Uterus (tissue), 2 donors: ENCODE measurements at regions not wholly inside any gene's neighbourhood (a gene's known extent, or its start where the extent isn't known, plus 50 kb on each side); places are given as distances from the start of the nearest gene placed in this dataset.
"Not testable (repeated sequence)": the region's sequence is repeated elsewhere in the genome, so short reads cannot be mapped to it uniquely, and the experiment has no call there.

Source experiments
- POLR2A ChIP-seq, 2 donors: fragments of 450-650 bp; IDR thresholded peaks; one replicate each; pipeline ENCODE4 v1.6.1; 2016; ENCODE audit warnings: antibody characterized with exemption in 2 of 2, mild to moderate bottlenecking in 1 of 2, moderate library complexity in 1 of 2
- TF ChIP-seq, protein P1 (sequence below), 4 experiments: fragments of 200-600 bp in 2 of 4; fragments of 450-650 bp in 2 of 4; sonication (generic) in 2 of 4; IDR thresholded peaks; one replicate each; pipeline ENCODE4 v1.5.1; 2016 to 2019; ENCODE audit warnings: antibody characterized with exemption in 4 of 4, mild to moderate bottlenecking in 2 of 4, moderate library complexity in 1 of 4

DNA sequence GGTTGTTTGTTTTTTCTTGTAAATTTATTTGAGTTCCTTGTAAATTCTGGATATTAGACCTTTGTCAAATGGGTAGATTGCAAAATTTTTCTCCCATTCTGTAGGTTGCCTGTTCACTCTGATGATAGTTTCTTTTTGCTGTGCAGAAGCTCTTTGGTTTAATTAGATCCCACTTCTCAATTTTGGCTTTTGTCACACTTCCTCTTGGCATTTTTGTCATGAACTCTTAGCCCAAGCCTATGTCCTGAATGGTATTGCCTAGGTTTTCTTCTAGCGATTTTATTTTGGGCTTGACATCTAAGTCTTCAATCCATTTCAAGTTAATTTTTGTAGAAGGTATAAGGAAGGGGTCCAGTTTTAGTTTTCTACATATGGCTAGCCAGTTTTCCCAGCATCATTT is 82.8 kb upstream of the PHACTR1 start:
- TF ChIP-seq, protein P1, sequence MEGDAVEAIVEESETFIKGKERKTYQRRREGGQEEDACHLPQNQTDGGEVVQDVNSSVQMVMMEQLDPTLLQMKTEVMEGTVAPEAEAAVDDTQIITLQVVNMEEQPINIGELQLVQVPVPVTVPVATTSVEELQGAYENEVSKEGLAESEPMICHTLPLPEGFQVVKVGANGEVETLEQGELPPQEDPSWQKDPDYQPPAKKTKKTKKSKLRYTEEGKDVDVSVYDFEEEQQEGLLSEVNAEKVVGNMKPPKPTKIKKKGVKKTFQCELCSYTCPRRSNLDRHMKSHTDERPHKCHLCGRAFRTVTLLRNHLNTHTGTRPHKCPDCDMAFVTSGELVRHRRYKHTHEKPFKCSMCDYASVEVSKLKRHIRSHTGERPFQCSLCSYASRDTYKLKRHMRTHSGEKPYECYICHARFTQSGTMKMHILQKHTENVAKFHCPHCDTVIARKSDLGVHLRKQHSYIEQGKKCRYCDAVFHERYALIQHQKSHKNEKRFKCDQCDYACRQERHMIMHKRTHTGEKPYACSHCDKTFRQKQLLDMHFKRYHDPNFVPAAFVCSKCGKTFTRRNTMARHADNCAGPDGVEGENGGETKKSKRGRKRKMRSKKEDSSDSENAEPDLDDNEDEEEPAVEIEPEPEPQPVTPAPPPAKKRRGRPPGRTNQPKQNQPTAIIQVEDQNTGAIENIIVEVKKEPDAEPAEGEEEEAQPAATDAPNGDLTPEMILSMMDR (IDR thresholded peaks at IDR 0.05) = not testable (repeated sequence)
- TF ChIP-seq POLR2A (IDR thresholded peaks at IDR 0.05) = not testable (repeated sequence)
